H1 (cell line): ENCODE measurements at regions not wholly inside any gene's neighbourhood (a gene's known extent, or its start where the extent isn't known, plus 50 kb on each side); places are given as distances from the start of the nearest gene placed in this dataset.

Experiments used
- CTCF ChIA-PET: fragments of 300-600 bp; sonication (Branson Sonifier 250); formaldehyde crosslinking; loops from one replicate; lab custom pipeline; 2021; ENCODE audit not compliant: partially characterized antibody; lab: Charles Lee
- POLR2A ChIA-PET: fragments of 300-600 bp; sonication (Branson Sonifier 250); formaldehyde crosslinking; loops from one replicate; lab custom pipeline; 2021; ENCODE audit warnings: inconsistent platforms; ENCODE audit not compliant: partially characterized antibody; lab: Charles Lee
- DNase-seq, 2 experiments: peaks; one replicate each; pipeline versions ENCODE4 v3.0.0 to v3.0.0-alpha.2; 2010 to 2022; ENCODE audit warnings: low spot score in 2 of 2, low read depth in 1 of 2, mixed read lengths in 1 of 2
- FAIRE-seq: peaks from 2 replicates; lab custom pipeline; 2011; peaks lifted over from hg19 to GRCh38; lab: Jason Lieb, UNC
- H2AFZ ChIP-seq: 2 replicates; pipeline ENCODE4 v1.8.1; 2012; ENCODE audit warnings: low read length, inconsistent platforms
- H2AK5ac ChIP-seq: 2 replicates; pipeline ENCODE4 v1.6.1; 2013; ENCODE audit warnings: low read depth, low read length
- H2BK120ac ChIP-seq: replicated peaks from 2 replicates; pipeline ENCODE3; 2013; ENCODE audit warnings: low read depth, low read length, inconsistent platforms
- H2BK12ac ChIP-seq: 2 replicates; pipeline ENCODE4 v1.6.1; 2013; ENCODE audit warnings: low read depth, low read length
- H2BK15ac ChIP-seq: 2 replicates; pipeline ENCODE4 v1.6.1; 2013; ENCODE audit warnings: low read length
- H2BK20ac ChIP-seq: 2 replicates; pipeline ENCODE4 v1.6.1; 2013; ENCODE audit warnings: low read length
- H2BK5ac ChIP-seq: 2 replicates; pipeline ENCODE4 v1.6.1; 2013; ENCODE audit warnings: low read depth, low read length
- H3K14ac ChIP-seq: 2 replicates; pipeline ENCODE4 v1.6.1; 2013; ENCODE audit warnings: inconsistent platforms; ENCODE audit not compliant: insufficient read length
- H3K18ac ChIP-seq: 2 replicates; pipeline ENCODE4 v1.6.1; 2013; ENCODE audit warnings: low read length; ENCODE audit errors: extremely low read depth
- H3K23ac ChIP-seq: 2 replicates; pipeline ENCODE4 v1.6.1; 2013; ENCODE audit warnings: inconsistent platforms; ENCODE audit not compliant: insufficient read length
- H3K23me2 ChIP-seq: 2 replicates; pipeline ENCODE4 v1.6.1; 2013; ENCODE audit warnings: low read depth, low read length
- H3K27ac ChIP-seq: 2 replicates; pipeline ENCODE4 v1.6.1; 2011; ENCODE audit warnings: low read depth, low read length, inconsistent platforms
- H3K27me3 ChIP-seq, 4 experiments: replicated peaks in 1 of 4; 1 replicate in 1 of 4; 2 replicates in 3 of 4; pipeline versions ENCODE4 v1.6.1 to v1.8.1; 2011 to 2013; ENCODE audit warnings: low read length in 3 of 4, mild to moderate bottlenecking in 3 of 4, inconsistent platforms in 2 of 4, mixed read lengths in 2 of 4, moderate library complexity in 1 of 4; ENCODE audit not compliant: control insufficient read depth in 3 of 4, insufficient read depth in 3 of 4; ENCODE audit errors: extremely low read depth in 1 of 4
- H3K36me3 ChIP-seq, 4 experiments: 2 replicates each; pipeline versions ENCODE4 v1.6.1 to v1.8.1; 2011 to 2013; ENCODE audit warnings: mild to moderate bottlenecking in 4 of 4, low read length in 3 of 4, moderate library complexity in 2 of 4, control low read depth in 1 of 4, inconsistent platforms in 1 of 4; ENCODE audit not compliant: insufficient read depth in 4 of 4, control insufficient read depth in 2 of 4
- H3K4ac ChIP-seq: replicated peaks from 2 replicates; pipeline ENCODE3; 2013; ENCODE audit warnings: low read length, low read depth, mixed read lengths, inconsistent platforms; ENCODE audit not compliant: insufficient read length
- H3K4me1 ChIP-seq, 4 experiments: replicated peaks in 1 of 4; 1 replicate in 1 of 4; 2 replicates in 3 of 4; pipeline versions ENCODE4 v1.6.1 to v1.8.1; 2011 to 2013; ENCODE audit warnings: low read length in 3 of 4, inconsistent platforms in 2 of 4, mixed read lengths in 1 of 4; ENCODE audit not compliant: insufficient read depth in 4 of 4, control insufficient read depth in 3 of 4
- H3K4me2 ChIP-seq, 2 experiments: 2 replicates each; pipeline versions ENCODE4 v1.6.1 to v1.8.1; 2011 to 2013; ENCODE audit warnings: low read depth in 2 of 2, low read length in 2 of 2, control low read depth in 1 of 2, inconsistent platforms in 1 of 2, mild to moderate bottlenecking in 1 of 2; ENCODE audit not compliant: insufficient read depth in 1 of 2
- H3K4me3 ChIP-seq, 4 experiments: fragments of 200-600, 300-600 bp in 1 of 4; sonication (generic), shearing (Covaris generic), sonication (Bioruptor Twin) in 1 of 4; 2 replicates each; pipeline versions ENCODE4 v1.5.1 to v1.8.1; 2011 to 2016; ENCODE audit warnings: low read length in 4 of 4, low read depth in 3 of 4, control low read depth in 2 of 4, inconsistent platforms in 2 of 4, mild to moderate bottlenecking in 2 of 4, mixed read lengths in 1 of 4, moderate library complexity in 1 of 4; ENCODE audit not compliant: insufficient read depth in 2 of 4; ENCODE audit errors: extremely low read depth in 1 of 4
- H3K56ac ChIP-seq: replicated peaks from 2 replicates; pipeline ENCODE3; 2013; ENCODE audit warnings: low read depth, mild to moderate bottlenecking, mixed read lengths, low read length, inconsistent platforms; ENCODE audit not compliant: insufficient read length
- H3K79me1 ChIP-seq: 2 replicates; pipeline ENCODE4 v1.6.1; 2013; ENCODE audit warnings: low read depth, low read length, control low read depth
- H3K79me2 ChIP-seq, 2 experiments: 2 replicates each; pipeline versions ENCODE4 v1.6.1 to v1.8.1; 2012 to 2013; ENCODE audit warnings: low read length in 2 of 2, mild to moderate bottlenecking in 2 of 2, inconsistent platforms in 1 of 2; ENCODE audit not compliant: insufficient read depth in 2 of 2, control insufficient read depth in 1 of 2
- H3K9ac ChIP-seq, 4 experiments: replicated peaks in 1 of 4; 1 replicate in 1 of 4; 2 replicates in 3 of 4; pipeline versions ENCODE4 v1.6.1 to v1.8.1; 2011 to 2013; ENCODE audit warnings: low read depth in 3 of 4, low read length in 3 of 4, control low read depth in 2 of 4, mild to moderate bottlenecking in 2 of 4, moderate library complexity in 2 of 4, inconsistent platforms in 1 of 4; ENCODE audit errors: extremely low read depth in 1 of 4
- H3K9me3 ChIP-seq, 2 experiments: 2 replicates each; pipeline versions ENCODE4 v1.6.1 to v1.8.1; 2012 to 2013; ENCODE audit warnings: mild to moderate bottlenecking in 2 of 2, moderate library complexity in 2 of 2, control low read depth in 1 of 2, inconsistent platforms in 1 of 2, low read depth in 1 of 2, low read length in 1 of 2, mixed read lengths in 1 of 2; ENCODE audit not compliant: insufficient read depth in 2 of 2
- H4K20me1 ChIP-seq, 2 experiments: replicated peaks in 1 of 2; 2 replicates each; pipeline versions ENCODE3 to v1.8.1; 2011 to 2013; ENCODE audit warnings: inconsistent platforms in 2 of 2, low read length in 2 of 2, mild to moderate bottlenecking in 1 of 2; ENCODE audit not compliant: insufficient read depth in 2 of 2, control insufficient read depth in 1 of 2
- H4K5ac ChIP-seq: 2 replicates; pipeline ENCODE4 v1.6.1; 2013; ENCODE audit warnings: low read length, low read depth, mixed read lengths, inconsistent platforms; ENCODE audit not compliant: insufficient read length
- H4K8ac ChIP-seq: 2 replicates; pipeline ENCODE4 v1.8.0; 2013; ENCODE audit warnings: mild to moderate bottlenecking, moderate library complexity, low read length, inconsistent platforms; ENCODE audit not compliant: insufficient read depth; ENCODE audit errors: extremely low read depth
- H4K91ac ChIP-seq: replicated peaks from 2 replicates; pipeline ENCODE3; 2013; ENCODE audit warnings: low read length, mixed read lengths, inconsistent platforms; ENCODE audit not compliant: insufficient read length
- ATF3 ChIP-seq: IDR thresholded peaks from 2 replicates; pipeline ENCODE4 v1.6.1; 2011; ENCODE audit warnings: low read depth, mild to moderate bottlenecking, low read length; ENCODE audit not compliant: insufficient read depth
- BRCA1 ChIP-seq: IDR thresholded peaks from 2 replicates; pipeline ENCODE4 v1.6.1; 2012; ENCODE audit warnings: low read depth, low read length, improper control_type of control experiment
- CHD1 ChIP-seq: IDR thresholded peaks from 2 replicates; pipeline ENCODE4 v1.6.1; 2012; ENCODE audit warnings: low read depth, low read length, improper control_type of control experiment
- FOSL1 ChIP-seq: IDR thresholded peaks from 2 replicates; pipeline ENCODE4 v1.6.1; 2011; ENCODE audit warnings: mild to moderate bottlenecking, low read depth, low read length, moderate library complexity; ENCODE audit not compliant: insufficient read depth
- JUND ChIP-seq: IDR thresholded peaks from 2 replicates; pipeline ENCODE4 v1.6.1; 2011; ENCODE audit warnings: mild to moderate bottlenecking, improper control_type of control experiment, low read length
- KDM1A ChIP-seq: fragments of 200-600, 300-600 bp; sonication (generic); IDR thresholded peaks from 2 replicates; pipeline ENCODE4 v1.7.1; 2016; ENCODE audit warnings: mild to moderate bottlenecking, low read length, borderline replicate concordance
- KDM5A ChIP-seq: fragments of 200-600 bp; IDR thresholded peaks from 2 replicates; pipeline ENCODE4 v1.7.1; 2012; ENCODE audit warnings: mild to moderate bottlenecking, low read length, inconsistent platforms, mixed read lengths
- POLR2A ChIP-seq, 2 experiments: IDR thresholded peaks; 1 replicate in 1 of 2; 2 replicates in 1 of 2; pipeline ENCODE4 v1.6.1; 2011; ENCODE audit warnings: low read depth in 2 of 2, low read length in 2 of 2, mild to moderate bottlenecking in 2 of 2; ENCODE audit errors: control extremely low read depth in 1 of 2
- POLR2AphosphoS5 ChIP-seq: IDR thresholded peaks from 2 replicates; pipeline ENCODE4 v1.6.1; 2011; ENCODE audit warnings: low read depth, low read length
- SIN3A ChIP-seq, 2 experiments: IDR thresholded peaks in 1 of 2; conservative IDR thresholded peaks in 1 of 2; 2 replicates each; pipeline ENCODE4 v1.6.1; 2011 to 2012; ENCODE audit warnings: low read length in 2 of 2, improper control_type of control experiment in 1 of 2, low read depth in 1 of 2, mild to moderate bottlenecking in 1 of 2
- SP4 ChIP-seq: IDR thresholded peaks from 2 replicates; pipeline ENCODE4 v1.6.1; 2012; ENCODE audit warnings: low read length, inconsistent platforms
- TAF1 ChIP-seq: IDR thresholded peaks from 2 replicates; pipeline ENCODE4 v1.6.1; 2011; ENCODE audit warnings: mild to moderate bottlenecking, low read depth, low read length
- TAF7 ChIP-seq: optimal IDR thresholded peaks from 2 replicates; pipeline ENCODE3; 2011; ENCODE audit warnings: low read depth, mild to moderate bottlenecking, inconsistent platforms, low read length, moderate library complexity, borderline replicate concordance
- WGBS, 2 experiments: shearing (Covaris generic) in 1 of 2; methylation state at CpG; one replicate each; pipeline versions ENCODE4 v1.1.6 to v1.1.7; 2013 to 2015; ENCODE audit warnings: low lambda C conversion rate in 2 of 2, mixed read lengths in 2 of 2, inconsistent platforms in 1 of 2, low coverage in 1 of 2, missing lambda C conversion rate in 1 of 2; ENCODE audit not compliant: insufficient replicate concordance in 2 of 2, insufficient coverage in 1 of 2, insufficient read length in 1 of 2; ENCODE audit errors: extremely low coverage in 1 of 2, missing lambda C conversion rate in 1 of 2; 5-methylcytosine and 5-hydroxymethylcytosine counted together

GRCh38 chr14:80110721-80111120 lies 100.6 kb downstream of the DIO2 start:
- no peaks in the 10 kb centered on the region for H4K20me1 ChIP-seq
- no peak for DNase-seq
- no peak overlapping the region for H3K4me2 ChIP-seq
- H2BK15ac ChIP-seq: no peak overlapping the region
- H2AFZ ChIP-seq: no peak overlapping the region
- CTCF ChIA-PET: interaction anchor here (0.7 kb wide), 1 partner anchor 438 kb away, joined by 3 read pairs; no protein-coding TSS in a partner anchor
- H4K5ac ChIP-seq: no peak overlapping the region
- H3K4me1 ChIP-seq: no peaks in the 10 kb centered on the region
- H3K18ac ChIP-seq: no peak overlapping the region
- H2BK120ac ChIP-seq: no peak overlapping the region
- no peak overlapping the region for H3K4me3 ChIP-seq
- H2AK5ac ChIP-seq: no peak overlapping the region
- H3K23ac ChIP-seq: no peak overlapping the region
- H4K8ac ChIP-seq: no peak overlapping the region
- no peaks in the 10 kb centered on the region for H3K9me3 ChIP-seq
- H3K9ac ChIP-seq: no peak overlapping the region
- no peaks in the 10 kb centered on the region for H3K79me1 ChIP-seq
- FAIRE-seq: no peak
- WGBS, 2 experiments: 83% methylated on average over 6 of the region's 6 CpGs; no CpG with 5 or more reads in 1 of the 2 experiments
- H3K36me3 ChIP-seq: no peaks in the 10 kb centered on the region
- H3K27me3 ChIP-seq: no peaks in the 10 kb centered on the region
- H4K91ac ChIP-seq: no peak overlapping the region
- no peaks in the 10 kb centered on the region for H3K23me2 ChIP-seq
- H3K4ac ChIP-seq: no peak overlapping the region
- H2BK20ac ChIP-seq: no peak overlapping the region
- no peak overlapping the region for H2BK5ac ChIP-seq
- POLR2A ChIA-PET: no interaction called here
- TF ChIP-seq BRCA1 (no peak), KDM1A (no peak), KDM5A (no peak), SP4 (no peak), TAF1 (no peak), FOSL1 (no peak), CHD1 (no peak), JUND (no peak), POLR2AphosphoS5 (no peak), SIN3A (conservative IDR thresholded peaks at IDR 0.05 in 1 of 2, IDR thresholded peaks at IDR 0.05 in 1 of 2; ENCODE audit: low read depth in 1 of 2, low read length in 2 of 2) (no peak), ATF3 (no peak), POLR2A (IDR thresholded peaks at IDR 0.05; ENCODE audit: control extremely low read depth in 1 of 2, low read depth in 2 of 2, low read length in 2 of 2) (no peak), TAF7 (no peak)
- no peak overlapping the region for H2BK12ac ChIP-seq
- H3K27ac ChIP-seq: no peak overlapping the region
- H3K56ac ChIP-seq: no peak overlapping the region
- no peak overlapping the region for H3K14ac ChIP-seq
- H3K79me2 ChIP-seq: no peaks in the 10 kb centered on the region
